Ascending aorta (tissue), 2 donors: ENCODE measurements at regions not wholly inside any gene's neighbourhood (a gene's known extent, or its start where the extent isn't known, plus 50 kb on each side); places are given as distances from the start of the nearest gene placed in this dataset.

Experiments used
- DNase-seq, 2 donors: peaks; one replicate each; pipeline ENCODE4 v3.0.0-alpha.2; 2019; ENCODE audit warnings: low spot score in 2 of 2
- H3K27ac ChIP-seq, 2 donors: fragments of 200-600 bp; sonication (generic); one replicate each; pipeline ENCODE4 v1.5.1; 2016 to 2017; ENCODE audit warnings: mild to moderate bottlenecking in 1 of 2
- H3K27me3 ChIP-seq: fragments of 200-600 bp; sonication (generic); one replicate; pipeline ENCODE4 v1.5.1; 2017
- H3K36me3 ChIP-seq, 2 donors: fragments of 200-600 bp; sonication (generic); one replicate each; pipeline ENCODE4 v1.5.1; 2016
- H3K4me1 ChIP-seq, 2 donors: fragments of 200-600 bp; sonication (generic); one replicate each; pipeline ENCODE4 v1.5.1; 2016 to 2017; ENCODE audit warnings: mild to moderate bottlenecking in 1 of 2
- H3K4me3 ChIP-seq, 2 donors: fragments of 200-600 bp; sonication (generic); one replicate each; pipeline ENCODE4 v1.5.1; 2016 to 2017; ENCODE audit warnings: mild to moderate bottlenecking in 1 of 2
- H3K9me3 ChIP-seq, 2 donors: fragments of 200-600 bp; sonication (generic); one replicate each; pipeline ENCODE4 v1.5.1; 2016
- CTCF ChIP-seq, 3 experiments: fragments of 200-600 bp in 2 of 3; fragments of 450-650 bp in 1 of 3; sonication (generic) in 2 of 3; IDR thresholded peaks; one replicate each; pipeline ENCODE4 v1.5.1; 2016 to 2019; ENCODE audit warnings: antibody characterized with exemption in 3 of 3, mild to moderate bottlenecking in 1 of 3, moderate library complexity in 1 of 3
- intact Hi-C: fragments of 100-400 bp; cut with DNase I; formaldehyde crosslinking; loops from one replicate; pipeline ENCODE4 v1.15.1; 2023

- H3K27me3 ChIP-seq, result peaks cover 14% of the 10 kb centered on the region
These were observed 72.6 kb downstream of the FOXL3 start for GRCh38 chr7:362402-363096.

GRCh38 chr7:363626-364025, 73.7 kb downstream of the FOXL3 start:
- no peak overlapping the region for H3K27ac ChIP-seq
- TF ChIP-seq CTCF (IDR thresholded peaks at IDR 0.05), result no peak
- peaks cover 14% of the 10 kb centered on the region for H3K27me3 ChIP-seq
- DNase-seq, result no peak
- no peaks in the 10 kb centered on the region for H3K9me3 ChIP-seq
- intact Hi-C loops, result no loop called here
- H3K36me3 ChIP-seq, result no peaks in the 10 kb centered on the region
- H3K4me1 ChIP-seq, result no peaks in the 10 kb centered on the region
- H3K4me3 ChIP-seq, result no peak overlapping the region

More at GRCh38 chr7:362402-363096, 72.6 kb downstream of the FOXL3 start:
- peak overlapping the region; percentile 22 to 29 for H3K4me3 ChIP-seq
- no peaks in the 10 kb centered on the region for H3K36me3 ChIP-seq
- intact Hi-C loops, result no loop called here
- no peak for TF ChIP-seq CTCF (IDR thresholded peaks at IDR 0.05)
- no peak overlapping the region for H3K27ac ChIP-seq
- DNase-seq, result no peak
- peaks cover 0 to 5% of the 10 kb centered on the region in 2 donors for H3K9me3 ChIP-seq
- H3K4me1 ChIP-seq, result no peaks in the 10 kb centered on the region

GRCh38 chr7:364536-364935, 74.6 kb downstream of the FOXL3 start:
- intact Hi-C loops, result no loop called here
- no peak for TF ChIP-seq CTCF (IDR thresholded peaks at IDR 0.05)
- H3K36me3 ChIP-seq, result no peaks in the 10 kb centered on the region
- H3K27me3 ChIP-seq, result peaks cover 12% of the 10 kb centered on the region
- H3K4me1 ChIP-seq, result no peaks in the 10 kb centered on the region
- H3K4me3 ChIP-seq, result no peak overlapping the region
- no peak overlapping the region for H3K27ac ChIP-seq
- no peak for DNase-seq
- no peaks in the 10 kb centered on the region for H3K9me3 ChIP-seq

GRCh38 chr7:365593-365992, 75.6 kb downstream of the FOXL3 start:
- Histone ChIP-seq H3K4me3 (no peak overlapping the region), H3K27me3 (peaks cover 2% of the 10 kb centered on the region), H3K9me3 (no peaks in the 10 kb centered on the region), H3K36me3 (no peaks in the 10 kb centered on the region), H3K4me1 (no peaks in the 10 kb centered on the region), H3K27ac (no peak overlapping the region)
- intact Hi-C loops, result no loop called here
- DNase-seq, result no peak
- TF ChIP-seq CTCF (IDR thresholded peaks at IDR 0.05), result no peak

- Histone ChIP-seq H3K27ac (no peak overlapping the region), H3K4me1 (no peaks in the 10 kb centered on the region), H3K36me3 (no peaks in the 10 kb centered on the region), H3K4me3 (no peak overlapping the region), H3K9me3 (no peaks in the 10 kb centered on the region), H3K27me3 (no peaks in the 10 kb centered on the region)
- no peak for DNase-seq
- intact Hi-C loops, result no loop called here
- TF ChIP-seq CTCF (IDR thresholded peaks at IDR 0.05), result no peak
These were observed 76.3 kb downstream of the FOXL3 start for GRCh38 chr7:366161-366803.
